ENCODE measurements at regions not wholly inside any gene's neighbourhood (a gene's known extent, or its start where the extent isn't known, plus 50 kb on each side); places are given as distances from the start of the nearest gene placed in this dataset.
A peak's percentile ranks its signal among the peaks of the same experiment; 100 is the strongest.

DNA sequence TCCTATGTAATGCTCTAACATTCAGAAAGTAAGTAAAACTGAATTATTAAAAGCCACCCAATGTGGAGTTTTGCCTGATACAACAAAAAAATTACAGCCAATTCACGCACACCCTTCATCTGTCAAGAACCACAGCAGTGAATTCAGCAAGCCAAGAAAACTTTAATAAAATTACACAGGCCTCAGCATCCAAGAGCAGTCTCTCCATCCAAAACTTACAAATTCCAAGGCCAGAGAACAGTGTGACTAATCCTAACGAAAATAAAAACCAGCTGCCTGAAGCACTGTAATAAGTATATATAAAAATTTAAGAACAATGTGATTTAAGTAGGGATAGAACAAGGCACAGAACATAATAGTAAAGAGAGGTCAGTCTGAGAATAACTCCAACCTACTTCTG is 54.2 kb downstream of the SIX6 start:
- peak in 1 of 2 experiments; percentile 23 for DNase-seq (ENCODE audit: low read depth in 1 of 2, low spot score in 2 of 2)
- Histone ChIP-seq H3K36me3 (no peaks in the 10 kb centered on the region), H3K27ac (no peak overlapping the region), H3K9me3 (replicated peaks) (no peaks in the 10 kb centered on the region), H3K4me1 (replicated peaks) (peaks cover 13% of the 10 kb centered on the region), H3K27me3 (replicated peaks) (no peaks in the 10 kb centered on the region), H3K4me3 (no peak overlapping the region)

DNA sequence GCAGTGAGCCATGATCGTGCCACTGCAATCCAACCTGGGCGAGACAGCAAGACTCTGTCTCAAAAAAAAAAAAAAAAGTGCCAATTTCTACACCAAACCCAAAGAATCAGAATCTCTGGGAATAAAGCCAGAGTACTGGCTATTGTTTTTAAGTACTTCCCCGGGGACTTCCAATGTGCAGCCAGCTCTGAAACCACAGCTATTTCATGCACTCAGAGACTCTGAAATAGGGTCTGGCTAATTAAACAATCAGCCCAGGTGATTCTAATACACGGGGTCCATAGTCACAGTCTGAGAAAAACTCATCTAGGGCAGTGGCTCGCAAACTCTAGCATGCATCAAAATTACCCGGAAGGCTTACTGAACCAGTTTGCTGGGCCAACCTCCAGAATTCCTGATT is 56.3 kb downstream of the SIX6 start:
- H3K36me3 ChIP-seq = no peaks in the 10 kb centered on the region

GRCh38 chr14:60566101-60566500 is 57.2 kb downstream of the SIX6 start:
- Histone ChIP-seq H3K9me3 (replicated peaks) (no peaks in the 10 kb centered on the region), H3K27me3 (replicated peaks) (no peaks in the 10 kb centered on the region), H3K36me3 (no peaks in the 10 kb centered on the region), H3K27ac (no peak overlapping the region), H3K4me3 (no peak overlapping the region), H3K4me1 (replicated peaks) (peaks cover 13% of the 10 kb centered on the region)
- no peak for DNase-seq (ENCODE audit: low read depth in 1 of 2, low spot score in 2 of 2)

More for the DNA sequence above, 56.3 kb downstream of the SIX6 start:
- peak in 1 of 2 experiments; percentile 62 for DNase-seq (ENCODE audit: low read depth in 1 of 2, low spot score in 2 of 2)
- Histone ChIP-seq H3K27ac (no peak overlapping the region), H3K4me3 (no peak overlapping the region), H3K9me3 (replicated peaks) (no peaks in the 10 kb centered on the region), H3K4me1 (replicated peaks) (peaks cover 13% of the 10 kb centered on the region), H3K27me3 (replicated peaks) (no peaks in the 10 kb centered on the region)

- Histone ChIP-seq H3K9me3 (replicated peaks) (no peaks in the 10 kb centered on the region), H3K27ac (no peak overlapping the region), H3K36me3 (no peaks in the 10 kb centered on the region), H3K4me3 (no peak overlapping the region), H3K27me3 (replicated peaks) (no peaks in the 10 kb centered on the region), H3K4me1 (replicated peaks) (no peaks in the 10 kb centered on the region)
- no peak for DNase-seq (ENCODE audit: low read depth in 1 of 2, low spot score in 2 of 2)
Observed at GRCh38 chr14:60573943-60574495, 65.1 kb downstream of the SIX6 start.

GRCh38 chr14:60575008-60575407 is 66.1 kb downstream of the SIX6 start:
- no peak for DNase-seq (ENCODE audit: low read depth in 1 of 2, low spot score in 2 of 2)
- Histone ChIP-seq H3K27ac (no peak overlapping the region), H3K9me3 (replicated peaks) (no peaks in the 10 kb centered on the region), H3K27me3 (replicated peaks) (no peaks in the 10 kb centered on the region), H3K36me3 (no peaks in the 10 kb centered on the region), H3K4me1 (replicated peaks) (no peaks in the 10 kb centered on the region), H3K4me3 (no peak overlapping the region)

GRCh38 chr14:60585676-60586075 is 63.6 kb downstream of the SIX1 start:
- Histone ChIP-seq H3K9me3 (replicated peaks) (no peaks in the 10 kb centered on the region), H3K4me3 (no peak overlapping the region), H3K27me3 (replicated peaks) (no peaks in the 10 kb centered on the region), H3K27ac (no peak overlapping the region), H3K4me1 (replicated peaks) (no peaks in the 10 kb centered on the region), H3K36me3 (no peaks in the 10 kb centered on the region)
- DNase-seq (ENCODE audit: low read depth in 1 of 2, low spot score in 2 of 2) = no peak

DNA sequence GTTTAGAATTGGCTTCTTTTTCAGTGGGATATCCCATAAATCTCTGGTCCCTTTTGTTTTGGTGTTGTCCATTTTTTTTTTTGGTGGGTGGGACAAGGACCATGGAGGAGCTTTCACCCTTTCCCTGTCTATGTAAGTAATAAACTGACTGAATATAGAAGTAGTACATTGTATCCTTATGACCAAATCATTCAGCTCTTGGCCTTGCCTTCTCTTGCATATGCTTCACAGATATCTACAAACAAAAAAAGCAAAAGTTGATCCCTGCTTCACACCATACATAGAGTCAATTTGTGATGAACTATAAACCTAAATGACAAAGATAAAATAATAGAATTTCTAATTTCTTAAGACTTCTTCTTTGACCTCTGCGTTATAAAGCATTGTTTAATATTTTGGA is 59.8 kb downstream of the SIX1 start:
- H3K4me3 ChIP-seq = no peak overlapping the region
- DNase-seq (ENCODE audit: low read depth in 1 of 2, low spot score in 2 of 2) = no peak

GRCh38 chr14:60590991-60591414 is 58.3 kb downstream of the SIX1 start:
- Histone ChIP-seq H3K4me3 (no peak overlapping the region), H3K27ac (no peak overlapping the region)
- no peak for DNase-seq (ENCODE audit: low read depth in 1 of 2, low spot score in 2 of 2)

More for the DNA sequence above, 59.8 kb downstream of the SIX1 start:
- no peaks in the 10 kb centered on the region for H3K36me3 ChIP-seq
- no peaks in the 10 kb centered on the region for H3K4me1 ChIP-seq (replicated peaks)
- H3K27ac ChIP-seq = no peak overlapping the region
- no peaks in the 10 kb centered on the region for H3K27me3 ChIP-seq (replicated peaks)
- no peaks in the 10 kb centered on the region for H3K9me3 ChIP-seq (replicated peaks)

More at GRCh38 chr14:60590991-60591414, 58.3 kb downstream of the SIX1 start:
- H3K4me1 ChIP-seq (replicated peaks) = no peaks in the 10 kb centered on the region
- H3K36me3 ChIP-seq = no peaks in the 10 kb centered on the region
- no peaks in the 10 kb centered on the region for H3K9me3 ChIP-seq (replicated peaks)
- no peaks in the 10 kb centered on the region for H3K27me3 ChIP-seq (replicated peaks)
